ENCODE measurements at regions not wholly inside any gene's neighbourhood (a gene's known extent, or its start where the extent isn't known, plus 50 kb on each side); places are given as distances from the start of the nearest gene placed in this dataset.

GRCh38 chr5:40167283-40167682, 512.4 kb upstream of the PTGER4 start:
- TF ChIP-seq CTCF (IDR thresholded peaks at IDR 0.05; ENCODE audit: low read length) (no peak), EZH2 (optimal IDR thresholded peaks at IDR 0.05; ENCODE audit: low read depth, low read length) (no peak), EZH2phosphoT487 (IDR thresholded peaks at IDR 0.05; ENCODE audit: low read length) (no peak)

All from MM.1S (cell line).